ENCODE measurements at regions not wholly inside any gene's neighbourhood (a gene's known extent, or its start where the extent isn't known, plus 50 kb on each side); places are given as distances from the start of the nearest gene placed in this dataset.
"Not testable (repeated sequence)": the region's sequence is repeated elsewhere in the genome, so short reads cannot be mapped to it uniquely, and the experiment has no call there.

- no peak for FAIRE-seq
Observed at GRCh38 chr3:18188491-18188890, 236.6 kb downstream of the SATB1 start.

- FAIRE-seq = no peak
Observed at GRCh38 chr3:18185624-18186023, 239.5 kb downstream of the SATB1 start.

GRCh38 chr3:18182923-18183322 is 242.2 kb downstream of the SATB1 start:
- FAIRE-seq = not testable (repeated sequence)

- peak; percentile 36 for FAIRE-seq
Observed at GRCh38 chr3:18179521-18179920, 245.6 kb downstream of the SATB1 start.

GRCh38 chr3:18177271-18177670 is 247.9 kb downstream of the SATB1 start:
- no peak for FAIRE-seq

GRCh38 chr3:18173891-18174290 is 251.2 kb downstream of the SATB1 start:
- not testable (repeated sequence) for FAIRE-seq

- FAIRE-seq = no peak
Observed at GRCh38 chr3:18159681-18160080, 265.5 kb downstream of the SATB1 start.

GRCh38 chr3:18153571-18154173 is 271.5 kb downstream of the SATB1 start:
- FAIRE-seq = peak; percentile 24

GRCh38 chr3:18151199-18151598 is 273.9 kb downstream of the SATB1 start:
- no peak for FAIRE-seq

- FAIRE-seq = no peak
Observed at GRCh38 chr3:18149935-18150334, 275.2 kb downstream of the SATB1 start.

GRCh38 chr3:18149386-18149785 is 275.8 kb downstream of the SATB1 start:
- FAIRE-seq = no peak

- no peak for FAIRE-seq
Observed at GRCh38 chr3:18144571-18144970, 280.6 kb downstream of the SATB1 start.

GRCh38 chr3:18143258-18143780 is 281.8 kb downstream of the SATB1 start:
- FAIRE-seq = no peak

- FAIRE-seq = no peak
Observed at GRCh38 chr3:18137958-18138357, 287.2 kb downstream of the SATB1 start.

GRCh38 chr3:18135060-18135814 is 289.9 kb downstream of the SATB1 start:
- FAIRE-seq = no peak

- peak; percentile 41 for FAIRE-seq
Observed at GRCh38 chr3:18134386-18135059, 290.6 kb downstream of the SATB1 start.

GRCh38 chr3:18132991-18133390 is 292.1 kb downstream of the SATB1 start:
- no peak for FAIRE-seq

GRCh38 chr3:18127859-18128681 is 297.1 kb downstream of the SATB1 start:
- FAIRE-seq = no peak

GRCh38 chr3:18127174-18127858 is 297.8 kb downstream of the SATB1 start:
- FAIRE-seq = no peak

GRCh38 chr3:18126772-18127171 is 298.4 kb downstream of the SATB1 start:
- FAIRE-seq = no peak

GRCh38 chr3:18124501-18124900 is 300.6 kb downstream of the SATB1 start:
- FAIRE-seq = no peak

GRCh38 chr3:18122264-18122663 is 302.9 kb downstream of the SATB1 start:
- no peak for FAIRE-seq

All from islet of Langerhans (tissue), 1 donor.